Endothelial cell of umbilical vein (primary cell): ENCODE measurements at regions not wholly inside any gene's neighbourhood (a gene's known extent, or its start where the extent isn't known, plus 50 kb on each side); places are given as distances from the start of the nearest gene placed in this dataset.

Experiments
- BruUV-seq: library from RNA; stranded (reverse); fragments of 400-500 nt; replicated peaks from 2 replicates; lab custom pipeline; 2021; lab: Mats Ljungman, UMichigan
- CTCF ChIA-PET: fragments of 300-600, 350-600 bp; sonication (Branson Sonifier 250); formaldehyde crosslinking; loops from one replicate; lab custom pipeline; 2021; ENCODE audit warnings: antibody characterized with exemption, inconsistent platforms; lab: Charles Lee
- POLR2A ChIA-PET: fragments of 300-600, 350-600 bp; sonication (Branson Sonifier 250); formaldehyde crosslinking; loops from one replicate; lab custom pipeline; 2021; ENCODE audit warnings: antibody characterized with exemption, inconsistent platforms; lab: Charles Lee
- DNase-seq: peaks from one replicate; pipeline ENCODE4 v3.0.0-alpha.2; 2011; ENCODE audit warnings: low read depth, low spot score
- FAIRE-seq: peaks from 2 replicates; lab custom pipeline; 2011; peaks lifted over from hg19 to GRCh38; lab: Jason Lieb, UNC
- H2AFZ ChIP-seq: 2 replicates; pipeline ENCODE4 v1.6.0; 2012; ENCODE audit warnings: low read depth, low read length, control low read depth, inconsistent platforms
- H3K27ac ChIP-seq: 2 replicates; pipeline ENCODE4 v1.5.1; 2011; ENCODE audit warnings: low read depth, mild to moderate bottlenecking, control low read depth, low read length, moderate library complexity; ENCODE audit not compliant: insufficient read depth
- H3K27me3 ChIP-seq, 2 experiments: 2 replicates each; pipeline versions ENCODE4 v1.6.0 to v1.6.1; 2011; ENCODE audit warnings: low read length in 2 of 2, mixed read lengths in 1 of 2; ENCODE audit not compliant: control insufficient read depth in 2 of 2, insufficient read depth in 2 of 2
- H3K36me3 ChIP-seq, 2 experiments: 2 replicates in 1 of 2; 3 replicates in 1 of 2; pipeline ENCODE4 v1.5.1; 2011; ENCODE audit warnings: low read length in 2 of 2, mild to moderate bottlenecking in 1 of 2, moderate library complexity in 1 of 2; ENCODE audit not compliant: control insufficient read depth in 2 of 2, insufficient read depth in 2 of 2; ENCODE audit errors: extremely low read depth in 1 of 2
- H3K4me1 ChIP-seq: 3 replicates; pipeline ENCODE4 v1.5.1; 2011; ENCODE audit warnings: mild to moderate bottlenecking, low read length; ENCODE audit not compliant: control insufficient read depth, insufficient read depth; ENCODE audit errors: extremely low read depth
- H3K4me2 ChIP-seq: 2 replicates; pipeline ENCODE4 v1.6.1; 2011; ENCODE audit warnings: low read length, control low read depth, mixed read lengths; ENCODE audit not compliant: insufficient read depth
- H3K4me3 ChIP-seq, 3 experiments: fragments of 200-600 bp in 1 of 3; sonication (generic), shearing (Covaris generic) in 1 of 3; replicated peaks in 1 of 3; 2 replicates each; pipeline ENCODE4 v1.5.1; 2011 to 2016; ENCODE audit warnings: control low read depth in 3 of 3, low read length in 3 of 3, mild to moderate bottlenecking in 2 of 3, inconsistent platforms in 1 of 3, low read depth in 1 of 3, moderate library complexity in 1 of 3; ENCODE audit not compliant: insufficient read depth in 1 of 3
- H3K79me2 ChIP-seq: 2 replicates; pipeline ENCODE4 v1.6.0; 2012; ENCODE audit warnings: low read length, inconsistent platforms; ENCODE audit not compliant: control insufficient read depth, insufficient read depth
- H3K9ac ChIP-seq: replicated peaks from 2 replicates; pipeline ENCODE3; 2011; ENCODE audit warnings: low read length, control low read depth; ENCODE audit not compliant: insufficient read depth; ENCODE audit errors: extremely low read depth
- H3K9me1 ChIP-seq: replicated peaks from 3 replicates; pipeline ENCODE4 v1.6.0; 2011; ENCODE audit warnings: mild to moderate bottlenecking, low read length; ENCODE audit not compliant: control insufficient read depth, insufficient read depth; ENCODE audit errors: extremely low read depth
- H3K9me3 ChIP-seq: replicated peaks from 2 replicates; pipeline ENCODE4 v1.5.1; 2012; ENCODE audit warnings: low read length, inconsistent platforms; ENCODE audit not compliant: control insufficient read depth, insufficient read depth
- H4K20me1 ChIP-seq: replicated peaks from 2 replicates; pipeline ENCODE3; 2011; ENCODE audit warnings: mild to moderate bottlenecking, low read length; ENCODE audit not compliant: control insufficient read depth, insufficient read depth; ENCODE audit errors: extremely low read depth
- CTCF ChIP-seq, 2 donors: IDR thresholded peaks; 1 replicate in 1 of 2; 2 replicates in 1 of 2; pipeline ENCODE4 v1.5.1; 2011; ENCODE audit warnings: low read length in 2 of 2, mild to moderate bottlenecking in 2 of 2, moderate library complexity in 2 of 2, control low read depth in 1 of 2, inconsistent platforms in 1 of 2, low read depth in 1 of 2; ENCODE audit not compliant: insufficient read depth in 1 of 2; ENCODE audit errors: extremely low read depth in 1 of 2
- EZH2 ChIP-seq: IDR thresholded peaks from 2 replicates; pipeline ENCODE4 v1.6.1; 2012; ENCODE audit warnings: borderline replicate concordance, low read depth, mild to moderate bottlenecking, moderate library complexity, low read length, inconsistent platforms; ENCODE audit not compliant: severe bottlenecking
- FOS ChIP-seq: IDR thresholded peaks from 2 replicates; pipeline ENCODE4 v1.6.1; 2011; ENCODE audit warnings: mild to moderate bottlenecking, low read length, moderate library complexity, borderline replicate concordance; ENCODE audit not compliant: insufficient read depth
- GATA2 ChIP-seq: IDR thresholded peaks from 2 replicates; pipeline ENCODE4 v1.7.0; 2011; ENCODE audit warnings: low read depth, mild to moderate bottlenecking, moderate library complexity, mixed read lengths, low read length; ENCODE audit not compliant: insufficient read length, insufficient read depth
- JUN ChIP-seq: IDR thresholded peaks from 2 replicates; pipeline ENCODE4 v1.6.1; 2011; ENCODE audit warnings: borderline replicate concordance, low read depth; ENCODE audit not compliant: insufficient read length, insufficient read depth
- MAX ChIP-seq: IDR thresholded peaks from 2 replicates; pipeline ENCODE4 v1.6.1; 2011; ENCODE audit not compliant: insufficient read depth, insufficient read length
- MYC ChIP-seq: IDR thresholded peaks from one replicate; pipeline ENCODE4 v1.6.1; 2011; ENCODE audit warnings: mild to moderate bottlenecking, low read depth, low read length
- POLR2A ChIP-seq: IDR thresholded peaks from 2 replicates; pipeline ENCODE4 v1.6.1; 2012; ENCODE audit warnings: low read depth, mild to moderate bottlenecking, control low read depth, low read length
- POLR2AphosphoS5 ChIP-seq: IDR thresholded peaks from 2 replicates; pipeline ENCODE4 v1.6.1; 2012; ENCODE audit warnings: low read depth, mild to moderate bottlenecking, control low read depth, low read length, moderate library complexity; ENCODE audit not compliant: insufficient read depth
- dilution Hi-C: fragments of 300-500 bp; cut with MboI; formaldehyde crosslinking; loops from one replicate; pipeline ENCODE4 v1.15.0; 2019; ENCODE audit warnings: low sequenced_read_pairs; ENCODE audit not compliant: extremely low pct_ligation_motif_present
- intact Hi-C: fragments of 100-400 bp; cut with micrococcal nuclease; formaldehyde crosslinking; loops from one replicate; pipeline ENCODE4 v1.10.0; 2022

DNA sequence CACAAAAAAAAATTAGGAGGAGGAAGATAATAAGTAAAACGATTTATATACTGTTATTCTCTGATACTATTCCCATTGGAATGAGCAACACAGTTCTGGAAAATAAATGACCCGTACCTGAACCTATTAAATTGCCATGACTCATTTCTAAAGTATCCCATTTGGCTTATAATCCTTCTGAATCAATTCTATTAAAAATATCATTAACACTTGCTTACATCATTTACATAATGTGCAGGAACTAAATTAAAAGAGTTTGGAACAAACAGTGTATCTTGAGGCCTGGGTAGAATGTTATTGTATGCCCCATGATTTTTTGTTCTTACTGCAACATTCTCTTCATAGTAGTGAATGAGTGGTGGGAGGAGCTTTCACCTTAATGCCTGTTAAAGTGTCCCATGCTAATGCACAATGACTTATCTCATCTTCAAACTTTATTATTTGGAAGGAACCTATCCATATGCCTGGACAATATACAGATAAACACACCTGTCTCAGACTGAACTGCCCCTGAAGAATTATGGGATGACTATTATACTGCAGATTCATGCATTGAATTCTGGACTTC, 549.9 kb upstream of the ACVR2A start:
- dilution Hi-C loops (no loop called here), intact Hi-C loops (no loop called here)
- Histone ChIP-seq H4K20me1 (no peaks in the 10 kb centered on the region), H3K27ac (no peak overlapping the region), H3K9me1 (no peaks in the 10 kb centered on the region), H3K4me2 (no peak overlapping the region), H3K9me3 (peaks cover 2% of the 10 kb centered on the region), H3K4me1 (no peaks in the 10 kb centered on the region), H3K79me2 (no peaks in the 10 kb centered on the region), H3K4me3 (no peak overlapping the region), H2AFZ (no peak overlapping the region), H3K36me3 (no peaks in the 10 kb centered on the region), H3K27me3 (no peaks in the 10 kb centered on the region), H3K9ac (no peak overlapping the region)
- ChIA-PET POLR2A (no interaction called here), CTCF (no interaction called here)
- DNase-seq: no peak
- no peak for TF ChIP-seq POLR2AphosphoS5
- no peak for TF ChIP-seq CTCF (IDR thresholded peaks at IDR 0.05; ENCODE audit: extremely low read depth in 1 of 2, insufficient read depth in 1 of 2, low read depth in 1 of 2, low read length in 2 of 2)
- no peak for TF ChIP-seq JUN
- TF ChIP-seq GATA2: no peak
- no peak for TF ChIP-seq FOS
- TF ChIP-seq EZH2: no peak
- no peak for TF ChIP-seq POLR2A
- no peak for TF ChIP-seq MAX
- no peak for TF ChIP-seq MYC
- no peak for FAIRE-seq
- no TSS peak for BruUV-seq
